H1 (cell line): ENCODE measurements at regions not wholly inside any gene's neighbourhood (a gene's known extent, or its start where the extent isn't known, plus 50 kb on each side); places are given as distances from the start of the nearest gene placed in this dataset.

Experiments used
- CTCF ChIA-PET: fragments of 300-600 bp; sonication (Branson Sonifier 250); formaldehyde crosslinking; loops from one replicate; lab custom pipeline; 2021; ENCODE audit not compliant: partially characterized antibody; lab: Charles Lee
- POLR2A ChIA-PET: fragments of 300-600 bp; sonication (Branson Sonifier 250); formaldehyde crosslinking; loops from one replicate; lab custom pipeline; 2021; ENCODE audit warnings: inconsistent platforms; ENCODE audit not compliant: partially characterized antibody; lab: Charles Lee
- DNase-seq, 2 experiments: peaks; one replicate each; pipeline versions ENCODE4 v3.0.0 to v3.0.0-alpha.2; 2010 to 2022; ENCODE audit warnings: low spot score in 2 of 2, low read depth in 1 of 2, mixed read lengths in 1 of 2
- FAIRE-seq: peaks from 2 replicates; lab custom pipeline; 2011; peaks lifted over from hg19 to GRCh38; lab: Jason Lieb, UNC
- H2AFZ ChIP-seq: 2 replicates; pipeline ENCODE4 v1.8.1; 2012; ENCODE audit warnings: low read length, inconsistent platforms
- H2AK5ac ChIP-seq: 2 replicates; pipeline ENCODE4 v1.6.1; 2013; ENCODE audit warnings: low read depth, low read length
- H2BK120ac ChIP-seq: replicated peaks from 2 replicates; pipeline ENCODE3; 2013; ENCODE audit warnings: low read depth, low read length, inconsistent platforms
- H2BK12ac ChIP-seq: 2 replicates; pipeline ENCODE4 v1.6.1; 2013; ENCODE audit warnings: low read depth, low read length
- H2BK15ac ChIP-seq: 2 replicates; pipeline ENCODE4 v1.6.1; 2013; ENCODE audit warnings: low read length
- H2BK20ac ChIP-seq: 2 replicates; pipeline ENCODE4 v1.6.1; 2013; ENCODE audit warnings: low read length
- H2BK5ac ChIP-seq: 2 replicates; pipeline ENCODE4 v1.6.1; 2013; ENCODE audit warnings: low read depth, low read length
- H3K14ac ChIP-seq: 2 replicates; pipeline ENCODE4 v1.6.1; 2013; ENCODE audit warnings: inconsistent platforms; ENCODE audit not compliant: insufficient read length
- H3K18ac ChIP-seq: 2 replicates; pipeline ENCODE4 v1.6.1; 2013; ENCODE audit warnings: low read length; ENCODE audit errors: extremely low read depth
- H3K23ac ChIP-seq: 2 replicates; pipeline ENCODE4 v1.6.1; 2013; ENCODE audit warnings: inconsistent platforms; ENCODE audit not compliant: insufficient read length
- H3K23me2 ChIP-seq: 2 replicates; pipeline ENCODE4 v1.6.1; 2013; ENCODE audit warnings: low read depth, low read length
- H3K27ac ChIP-seq: 2 replicates; pipeline ENCODE4 v1.6.1; 2011; ENCODE audit warnings: low read depth, low read length, inconsistent platforms
- H3K27me3 ChIP-seq, 4 experiments: replicated peaks in 1 of 4; 1 replicate in 1 of 4; 2 replicates in 3 of 4; pipeline versions ENCODE4 v1.6.1 to v1.8.1; 2011 to 2013; ENCODE audit warnings: low read length in 3 of 4, mild to moderate bottlenecking in 3 of 4, inconsistent platforms in 2 of 4, mixed read lengths in 2 of 4, moderate library complexity in 1 of 4; ENCODE audit not compliant: control insufficient read depth in 3 of 4, insufficient read depth in 3 of 4; ENCODE audit errors: extremely low read depth in 1 of 4
- H3K36me3 ChIP-seq, 4 experiments: 2 replicates each; pipeline versions ENCODE4 v1.6.1 to v1.8.1; 2011 to 2013; ENCODE audit warnings: mild to moderate bottlenecking in 4 of 4, low read length in 3 of 4, moderate library complexity in 2 of 4, control low read depth in 1 of 4, inconsistent platforms in 1 of 4; ENCODE audit not compliant: insufficient read depth in 4 of 4, control insufficient read depth in 2 of 4
- H3K4ac ChIP-seq: replicated peaks from 2 replicates; pipeline ENCODE3; 2013; ENCODE audit warnings: low read length, low read depth, mixed read lengths, inconsistent platforms; ENCODE audit not compliant: insufficient read length
- H3K4me1 ChIP-seq, 4 experiments: replicated peaks in 1 of 4; 1 replicate in 1 of 4; 2 replicates in 3 of 4; pipeline versions ENCODE4 v1.6.1 to v1.8.1; 2011 to 2013; ENCODE audit warnings: low read length in 3 of 4, inconsistent platforms in 2 of 4, mixed read lengths in 1 of 4; ENCODE audit not compliant: insufficient read depth in 4 of 4, control insufficient read depth in 3 of 4
- H3K4me2 ChIP-seq, 2 experiments: 2 replicates each; pipeline versions ENCODE4 v1.6.1 to v1.8.1; 2011 to 2013; ENCODE audit warnings: low read depth in 2 of 2, low read length in 2 of 2, control low read depth in 1 of 2, inconsistent platforms in 1 of 2, mild to moderate bottlenecking in 1 of 2; ENCODE audit not compliant: insufficient read depth in 1 of 2
- H3K4me3 ChIP-seq, 4 experiments: fragments of 200-600, 300-600 bp in 1 of 4; sonication (generic), shearing (Covaris generic), sonication (Bioruptor Twin) in 1 of 4; 2 replicates each; pipeline versions ENCODE4 v1.5.1 to v1.8.1; 2011 to 2016; ENCODE audit warnings: low read length in 4 of 4, low read depth in 3 of 4, control low read depth in 2 of 4, inconsistent platforms in 2 of 4, mild to moderate bottlenecking in 2 of 4, mixed read lengths in 1 of 4, moderate library complexity in 1 of 4; ENCODE audit not compliant: insufficient read depth in 2 of 4; ENCODE audit errors: extremely low read depth in 1 of 4
- H3K56ac ChIP-seq: replicated peaks from 2 replicates; pipeline ENCODE3; 2013; ENCODE audit warnings: low read depth, mild to moderate bottlenecking, mixed read lengths, low read length, inconsistent platforms; ENCODE audit not compliant: insufficient read length
- H3K79me1 ChIP-seq: 2 replicates; pipeline ENCODE4 v1.6.1; 2013; ENCODE audit warnings: low read depth, low read length, control low read depth
- H3K79me2 ChIP-seq, 2 experiments: 2 replicates each; pipeline versions ENCODE4 v1.6.1 to v1.8.1; 2012 to 2013; ENCODE audit warnings: low read length in 2 of 2, mild to moderate bottlenecking in 2 of 2, inconsistent platforms in 1 of 2; ENCODE audit not compliant: insufficient read depth in 2 of 2, control insufficient read depth in 1 of 2
- H3K9ac ChIP-seq, 4 experiments: replicated peaks in 1 of 4; 1 replicate in 1 of 4; 2 replicates in 3 of 4; pipeline versions ENCODE4 v1.6.1 to v1.8.1; 2011 to 2013; ENCODE audit warnings: low read depth in 3 of 4, low read length in 3 of 4, control low read depth in 2 of 4, mild to moderate bottlenecking in 2 of 4, moderate library complexity in 2 of 4, inconsistent platforms in 1 of 4; ENCODE audit errors: extremely low read depth in 1 of 4
- H3K9me3 ChIP-seq, 2 experiments: 2 replicates each; pipeline versions ENCODE4 v1.6.1 to v1.8.1; 2012 to 2013; ENCODE audit warnings: mild to moderate bottlenecking in 2 of 2, moderate library complexity in 2 of 2, control low read depth in 1 of 2, inconsistent platforms in 1 of 2, low read depth in 1 of 2, low read length in 1 of 2, mixed read lengths in 1 of 2; ENCODE audit not compliant: insufficient read depth in 2 of 2
- H4K20me1 ChIP-seq, 2 experiments: replicated peaks in 1 of 2; 2 replicates each; pipeline versions ENCODE3 to v1.8.1; 2011 to 2013; ENCODE audit warnings: inconsistent platforms in 2 of 2, low read length in 2 of 2, mild to moderate bottlenecking in 1 of 2; ENCODE audit not compliant: insufficient read depth in 2 of 2, control insufficient read depth in 1 of 2
- H4K5ac ChIP-seq: 2 replicates; pipeline ENCODE4 v1.6.1; 2013; ENCODE audit warnings: low read length, low read depth, mixed read lengths, inconsistent platforms; ENCODE audit not compliant: insufficient read length
- H4K8ac ChIP-seq: 2 replicates; pipeline ENCODE4 v1.8.0; 2013; ENCODE audit warnings: mild to moderate bottlenecking, moderate library complexity, low read length, inconsistent platforms; ENCODE audit not compliant: insufficient read depth; ENCODE audit errors: extremely low read depth
- H4K91ac ChIP-seq: replicated peaks from 2 replicates; pipeline ENCODE3; 2013; ENCODE audit warnings: low read length, mixed read lengths, inconsistent platforms; ENCODE audit not compliant: insufficient read length
- ASH2L ChIP-seq: fragments of 200-600, 300-600 bp; sonication (generic); IDR thresholded peaks from one replicate; pipeline ENCODE4 v1.7.1; 2017; ENCODE audit warnings: low read length
- BACH1 ChIP-seq: IDR thresholded peaks from 2 replicates; pipeline ENCODE4 v1.6.1; 2012; ENCODE audit warnings: low read length, improper control_type of control experiment
- CBX5 ChIP-seq: fragments of 300-800, 300-1000 bp; sonication (generic); IDR thresholded peaks from 2 replicates; pipeline ENCODE4 v1.7.1; 2016; ENCODE audit warnings: antibody characterized with exemption, low read length, low read depth
- EGR1 ChIP-seq: IDR thresholded peaks from 2 replicates; pipeline ENCODE4 v1.6.1; 2011; ENCODE audit warnings: low read depth, low read length, borderline replicate concordance
- EP300 ChIP-seq, 2 experiments: IDR thresholded peaks; 1 replicate in 1 of 2; 2 replicates in 1 of 2; pipeline ENCODE4 v1.6.1; 2011 to 2012; ENCODE audit warnings: low read depth in 2 of 2, low read length in 2 of 2, mild to moderate bottlenecking in 2 of 2, borderline replicate concordance in 1 of 2, inconsistent platforms in 1 of 2, moderate library complexity in 1 of 2
- EZH2 ChIP-seq: fragments of 200-600 bp; sonication (generic); IDR thresholded peaks from 2 replicates; pipeline ENCODE4 v1.7.1; 2012; ENCODE audit warnings: low read depth, mild to moderate bottlenecking, moderate library complexity, low read length, inconsistent platforms; ENCODE audit not compliant: severe bottlenecking
- FOSL1 ChIP-seq: IDR thresholded peaks from 2 replicates; pipeline ENCODE4 v1.6.1; 2011; ENCODE audit warnings: mild to moderate bottlenecking, low read depth, low read length, moderate library complexity; ENCODE audit not compliant: insufficient read depth
- HDAC6 ChIP-seq: IDR thresholded peaks from one replicate; pipeline ENCODE4 v1.7.1; 2012; ENCODE audit warnings: low read depth, mild to moderate bottlenecking, inconsistent platforms, low read length, moderate library complexity
- NRF1 ChIP-seq: IDR thresholded peaks from 2 replicates; pipeline ENCODE4 v1.6.1; 2011; ENCODE audit warnings: mild to moderate bottlenecking, low read depth, low read length, improper control_type of control experiment
- SAP30 ChIP-seq: fragments of 300-600 bp; sonication (generic); IDR thresholded peaks from 2 replicates; pipeline ENCODE4 v1.7.1; 2012; ENCODE audit warnings: low read length, moderate library complexity, mild to moderate bottlenecking, inconsistent platforms; ENCODE audit not compliant: insufficient read depth, insufficient replicate concordance
- SIRT6 ChIP-seq: IDR thresholded peaks from one replicate; pipeline ENCODE4 v1.7.1; 2012; ENCODE audit warnings: low read length, inconsistent platforms
- SIX5 ChIP-seq: IDR thresholded peaks from 2 replicates; pipeline ENCODE4 v1.6.1; 2011; ENCODE audit warnings: mild to moderate bottlenecking, low read depth, low read length
- SP2 ChIP-seq: IDR thresholded peaks from 2 replicates; pipeline ENCODE4 v1.6.1; 2012; ENCODE audit warnings: mild to moderate bottlenecking, low read length, inconsistent platforms
- SP4 ChIP-seq: IDR thresholded peaks from 2 replicates; pipeline ENCODE4 v1.6.1; 2012; ENCODE audit warnings: low read length, inconsistent platforms
- WGBS, 2 experiments: shearing (Covaris generic) in 1 of 2; methylation state at CpG; one replicate each; pipeline versions ENCODE4 v1.1.6 to v1.1.7; 2013 to 2015; ENCODE audit warnings: low lambda C conversion rate in 2 of 2, mixed read lengths in 2 of 2, inconsistent platforms in 1 of 2, low coverage in 1 of 2, missing lambda C conversion rate in 1 of 2; ENCODE audit not compliant: insufficient replicate concordance in 2 of 2, insufficient coverage in 1 of 2, insufficient read length in 1 of 2; ENCODE audit errors: extremely low coverage in 1 of 2, missing lambda C conversion rate in 1 of 2; 5-methylcytosine and 5-hydroxymethylcytosine counted together

DNA sequence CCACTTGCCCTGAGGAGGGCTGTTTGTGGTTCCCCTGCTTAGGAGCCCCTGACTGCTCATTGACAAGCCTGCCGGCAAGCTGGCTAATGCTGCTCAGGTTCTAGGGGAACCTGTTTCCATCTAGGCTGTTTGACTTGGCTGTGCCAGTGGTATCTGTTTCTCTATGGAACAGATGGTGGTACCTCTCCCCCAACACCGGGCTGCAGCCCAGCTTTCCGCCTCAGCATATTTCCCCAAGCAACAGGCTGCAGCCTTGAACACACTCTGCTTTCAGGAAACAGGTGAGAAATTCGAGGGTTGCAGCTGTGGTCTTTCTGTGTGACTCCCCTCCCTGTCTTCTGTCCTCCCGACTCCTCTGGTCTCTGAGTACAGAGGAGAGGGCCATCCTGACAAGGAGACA is 132.3 kb downstream of the TMEM132E start:
- H3K18ac ChIP-seq, result no peak overlapping the region
- H3K4me3 ChIP-seq, result no peak overlapping the region
- no peak overlapping the region for H2AK5ac ChIP-seq
- TF ChIP-seq EZH2 (no peak), HDAC6 (no peak), ASH2L (no peak), NRF1 (no peak), EP300 (IDR thresholded peaks at IDR 0.05; ENCODE audit: borderline replicate concordance in 1 of 2, low read depth in 2 of 2, low read length in 2 of 2) (no peak), FOSL1 (no peak), EGR1 (no peak), SAP30 (no peak), SP2 (no peak), CBX5 (no peak), SIX5 (no peak), SP4 (no peak), BACH1 (no peak), SIRT6 (no peak)
- FAIRE-seq (no peak), DNase-seq (no peak)
- H2BK5ac ChIP-seq, result no peak overlapping the region
- H2BK12ac ChIP-seq, result no peak overlapping the region
- no peak overlapping the region for H2BK120ac ChIP-seq
- H4K5ac ChIP-seq, result no peak overlapping the region
- no peaks in the 10 kb centered on the region for H3K79me2 ChIP-seq
- H3K56ac ChIP-seq, result no peak overlapping the region
- H3K36me3 ChIP-seq, result no peaks in the 10 kb centered on the region
- H3K79me1 ChIP-seq, result no peaks in the 10 kb centered on the region
- no peak overlapping the region for H4K8ac ChIP-seq
- no peak overlapping the region for H4K91ac ChIP-seq
- no peaks in the 10 kb centered on the region for H3K9me3 ChIP-seq
- H2BK15ac ChIP-seq, result no peak overlapping the region
- no peak overlapping the region for H2AFZ ChIP-seq
- no peak overlapping the region for H2BK20ac ChIP-seq
- H3K23me2 ChIP-seq, result no peaks in the 10 kb centered on the region
- no peaks in the 10 kb centered on the region; a peak in 1 of 7 replicates for H3K4me1 ChIP-seq
- no peak overlapping the region for H3K4me2 ChIP-seq
- H3K9ac ChIP-seq, result no peak overlapping the region
- H3K23ac ChIP-seq, result no peak overlapping the region
- 0 out of 7 replicates have a peak, but pooled peaks cover 0 to 4% (median 0%) of the 10 kb centered on the region in 4 experiments for H3K27me3 ChIP-seq
- H3K4ac ChIP-seq, result no peak overlapping the region
- H3K14ac ChIP-seq, result no peak overlapping the region
- WGBS, 2 experiments, result 70% methylated on average over 5 of the region's 5 CpGs; no CpG with 5 or more reads in 1 of the 2 experiments
- ChIA-PET POLR2A (no interaction called here), CTCF (interaction anchor here (0.6 to 1.3 kb wide), 2 partner anchors 20 to 73 kb away, joined by 3 read pairs; no protein-coding TSS in a partner anchor)
- H4K20me1 ChIP-seq, result no peaks in the 10 kb centered on the region
- H3K27ac ChIP-seq, result no peak overlapping the region
